ENCODE measurements at regions not wholly inside any gene's neighbourhood (a gene's known extent, or its start where the extent isn't known, plus 50 kb on each side); places are given as distances from the start of the nearest gene placed in this dataset.

- no peak overlapping the region for H3K4me3 ChIP-seq (ENCODE audit: control extremely low read depth in 1 of 5, extremely low read depth in 1 of 5, insufficient read depth in 1 of 5, low read depth in 2 of 5, low read length in 4 of 5)
- DNase-seq (no peak), ATAC-seq (ENCODE audit: low read depth) (no peak)
- ChIA-PET POLR2A (no interaction called here), CTCF (no interaction called here)
- no peaks in the 10 kb centered on the region for H3K27me3 ChIP-seq (replicated peaks in 1 of 4; ENCODE audit: control extremely low read depth in 1 of 4, control insufficient read depth in 3 of 4, insufficient read depth in 4 of 4, low read length in 3 of 4)
- Mint-ChIP-seq H3K4me1 (no peaks in the 10 kb centered on the region), H3K4me3 (no peak overlapping the region), H3K27ac (no peak overlapping the region), H3K9me3 (ENCODE audit: insufficient read depth) (peaks cover 4% of the 10 kb centered on the region), H3K27me3 (no peaks in the 10 kb centered on the region)
- no peaks in the 10 kb centered on the region for H3K9me3 ChIP-seq (ENCODE audit: control extremely low read depth in 1 of 3, control insufficient read depth in 2 of 3, insufficient read depth in 1 of 3, low read length in 2 of 3)
- H3K36me3 ChIP-seq (replicated peaks in 1 of 2; ENCODE audit: control extremely low read depth in 1 of 2, control insufficient read depth in 1 of 2, extremely low read depth in 1 of 2, insufficient read depth in 2 of 2, low read length in 1 of 2) = no peaks in the 10 kb centered on the region
- H3K27ac ChIP-seq (ENCODE audit: low read length in 2 of 2) = no peak overlapping the region
- no peaks in the 10 kb centered on the region for H4K20me1 ChIP-seq (ENCODE audit: control insufficient read depth, insufficient read depth, low read length, poor library complexity, severe bottlenecking)
- no peaks in the 10 kb centered on the region for H3K4me1 ChIP-seq (ENCODE audit: control insufficient read depth in 2 of 2, insufficient read depth in 2 of 2, low read length in 2 of 2)
- TF ChIP-seq CTCF (IDR thresholded peaks at IDR 0.05) = no peak
- H2AFZ ChIP-seq (ENCODE audit: insufficient read depth, low read depth, low read length, poor library complexity, severe bottlenecking) = no peak overlapping the region
- H3K4me2 ChIP-seq (replicated peaks; ENCODE audit: low read depth, low read length, poor library complexity, severe bottlenecking) = no peak overlapping the region
- H3K9ac ChIP-seq (ENCODE audit: low read length) = no peak overlapping the region
- no peaks in the 10 kb centered on the region for H3K79me2 ChIP-seq (ENCODE audit: control insufficient read depth, insufficient read depth, low read length)
- intact Hi-C loops (cut with micrococcal nuclease) = no loop called here
- 75% methylated on average over 2 of the region's 2 CpGs for WGBS (ENCODE audit: insufficient coverage)
Observed at GRCh38 chr5:99998319-99998718, 536.9 kb upstream of the FAM174A start.

GRCh38 chr5:99995407-99995806 lies 539.8 kb upstream of the FAM174A start:
- no peak for TF ChIP-seq CTCF (IDR thresholded peaks at IDR 0.05)
- Histone ChIP-seq H3K4me2 (replicated peaks; ENCODE audit: low read depth, low read length, poor library complexity, severe bottlenecking) (no peak overlapping the region), H2AFZ (ENCODE audit: insufficient read depth, low read depth, low read length, poor library complexity, severe bottlenecking) (no peak overlapping the region), H3K27ac (ENCODE audit: low read length in 2 of 2) (no peak overlapping the region), H3K4me3 (ENCODE audit: control extremely low read depth in 1 of 5, extremely low read depth in 1 of 5, insufficient read depth in 1 of 5, low read depth in 2 of 5, low read length in 4 of 5) (no peak overlapping the region), H3K9ac (ENCODE audit: low read length) (no peak overlapping the region), H3K79me2 (ENCODE audit: control insufficient read depth, insufficient read depth, low read length) (no peaks in the 10 kb centered on the region), H3K27me3 (replicated peaks in 1 of 4; ENCODE audit: control extremely low read depth in 1 of 4, control insufficient read depth in 3 of 4, insufficient read depth in 4 of 4, low read length in 3 of 4) (no peaks in the 10 kb centered on the region), H3K4me1 (ENCODE audit: control insufficient read depth in 2 of 2, insufficient read depth in 2 of 2, low read length in 2 of 2) (no peaks in the 10 kb centered on the region), H4K20me1 (ENCODE audit: control insufficient read depth, insufficient read depth, low read length, poor library complexity, severe bottlenecking) (no peaks in the 10 kb centered on the region), H3K36me3 (replicated peaks in 1 of 2; ENCODE audit: control extremely low read depth in 1 of 2, control insufficient read depth in 1 of 2, extremely low read depth in 1 of 2, insufficient read depth in 2 of 2, low read length in 1 of 2) (no peaks in the 10 kb centered on the region), H3K9me3 (ENCODE audit: control extremely low read depth in 1 of 3, control insufficient read depth in 2 of 3, insufficient read depth in 1 of 3, low read length in 2 of 3) (no peaks in the 10 kb centered on the region)
- no peak overlapping the region for H3K4me3 Mint-ChIP-seq
- DNase-seq (no peak), ATAC-seq (ENCODE audit: low read depth) (no peak)
- no peaks in the 10 kb centered on the region for H3K4me1 Mint-ChIP-seq
- no peak overlapping the region for H3K27ac Mint-ChIP-seq
- H3K27me3 Mint-ChIP-seq = no peaks in the 10 kb centered on the region
- CTCF ChIA-PET = no interaction called here
- intact Hi-C loops (cut with micrococcal nuclease) = no loop called here
- no peaks in the 10 kb centered on the region for H3K9me3 Mint-ChIP-seq (ENCODE audit: insufficient read depth)
- WGBS (ENCODE audit: insufficient coverage) = no CpG with 5 or more reads among the region's 2 CpGs
- POLR2A ChIA-PET = no interaction called here

Measured in B cell (primary cell).